Activated B cell treated with CpG ODN at 0.5 μM for 24 hours (primary cell): ENCODE measurements at regions not wholly inside any gene's neighbourhood (a gene's known extent, or its start where the extent isn't known, plus 50 kb on each side); places are given as distances from the start of the nearest gene placed in this dataset.

Experiments
- ATAC-seq: fragments of 200-7000 bp; cut with Tn5 transposase; one replicate; pipeline ENCODE4 v1.10.0; 2021; ENCODE audit warnings: low read depth, mild to moderate bottlenecking, moderate library complexity
- CTCF ChIA-PET: fragments of 350-600 bp; sonication (Branson Sonifier 250); formaldehyde crosslinking; loops from one replicate; lab custom pipeline; 2021; ENCODE audit warnings: antibody characterized with exemption; lab: Charles Lee
- POLR2A ChIA-PET: fragments of 350-600 bp; sonication (Branson Sonifier 250); formaldehyde crosslinking; loops from one replicate; lab custom pipeline; 2021; ENCODE audit warnings: antibody characterized with exemption; lab: Charles Lee
- DNase-seq: peaks from one replicate; pipeline ENCODE4 v3.0.0; 2022
- H3K27ac Mint-ChIP-seq: one replicate; pipeline ENCODE4 v1.8.0; 2020; ENCODE audit warnings: mixed read lengths
- H3K27me3 Mint-ChIP-seq: one replicate; pipeline ENCODE4 v1.8.0; 2021; ENCODE audit warnings: mixed read lengths
- H3K36me3 Mint-ChIP-seq: one replicate; pipeline ENCODE4 v1.8.0; 2021; ENCODE audit warnings: low read depth, mixed read lengths
- H3K4me1 Mint-ChIP-seq: one replicate; pipeline ENCODE4 v1.8.0; 2021; ENCODE audit warnings: mixed read lengths
- H3K4me3 Mint-ChIP-seq: one replicate; pipeline ENCODE4 v1.8.0; 2020; ENCODE audit warnings: mild to moderate bottlenecking, mixed read lengths
- H3K9me3 Mint-ChIP-seq: one replicate; pipeline ENCODE4 v1.8.0; 2020; ENCODE audit warnings: mixed read lengths
- CTCF ChIP-seq: fragments of 200-600 bp; IDR thresholded peaks from one replicate; pipeline ENCODE4 v1.8.0; 2022; ENCODE audit warnings: antibody characterized with exemption, mild to moderate bottlenecking
- intact Hi-C: fragments of 100-400 bp; cut with micrococcal nuclease; formaldehyde crosslinking; loops from one replicate; pipeline ENCODE4 v1.15.1; 2024

- peaks cover 30% of the 10 kb centered on the region for H3K27me3 Mint-ChIP-seq
- TF ChIP-seq CTCF: no peak
- H3K9me3 Mint-ChIP-seq: no peaks in the 10 kb centered on the region
- H3K4me3 Mint-ChIP-seq: no peak overlapping the region
- DNase-seq (no peak), ATAC-seq (no peak)
- no peaks in the 10 kb centered on the region for H3K36me3 Mint-ChIP-seq
- POLR2A ChIA-PET: interaction anchor here (0.6 to 1.2 kb wide), 2 partner anchors 89 to 510 kb away, joined by 3 read pairs; no protein-coding TSS in a partner anchor
- CTCF ChIA-PET: interaction anchor here (1.4 kb wide), 1 partner anchor 36 kb away, joined by 4 read pairs; no protein-coding TSS in a partner anchor
- H3K27ac Mint-ChIP-seq: no peak overlapping the region
- intact Hi-C loops: no loop called here
- peaks cover 16% of the 10 kb centered on the region for H3K4me1 Mint-ChIP-seq
Observed at GRCh38 chr6:14031516-14031915, 86.1 kb upstream of the CD83 start.

GRCh38 chr6:14035071-14035847, 82.3 kb upstream of the CD83 start:
- ChIA-PET POLR2A (interaction anchor here (0.8 kb wide), 1 partner anchor 102 kb away, joined by 3 read pairs; no protein-coding TSS in a partner anchor), CTCF (interaction anchor here (0.7 to 1.6 kb wide), 2 partner anchors 88 to 109 kb away, joined by 3 to 5 read pairs; no protein-coding TSS in a partner anchor)
- no peak for TF ChIP-seq CTCF
- H3K4me1 Mint-ChIP-seq: peaks cover 19% of the 10 kb centered on the region
- H3K27ac Mint-ChIP-seq: no peak overlapping the region
- no peaks in the 10 kb centered on the region for H3K36me3 Mint-ChIP-seq
- no peak for DNase-seq
- H3K4me3 Mint-ChIP-seq: no peak overlapping the region
- peaks cover 16% of the 10 kb centered on the region for H3K27me3 Mint-ChIP-seq
- intact Hi-C loops: no loop called here
- H3K9me3 Mint-ChIP-seq: no peaks in the 10 kb centered on the region
- no peak for ATAC-seq

- Mint-ChIP-seq H3K9me3 (no peaks in the 10 kb centered on the region), H3K36me3 (no peaks in the 10 kb centered on the region), H3K4me3 (no peak overlapping the region), H3K27me3 (peaks cover 16% of the 10 kb centered on the region), H3K27ac (no peak overlapping the region), H3K4me1 (peaks cover 19% of the 10 kb centered on the region)
- intact Hi-C loops: no loop called here
- ChIA-PET POLR2A (interaction anchor here (0.8 kb wide), 1 partner anchor 102 kb away, joined by 3 read pairs; no protein-coding TSS in a partner anchor), CTCF (interaction anchor here (0.7 to 1.6 kb wide), 2 partner anchors 87 to 109 kb away, joined by 3 to 5 read pairs; no protein-coding TSS in a partner anchor)
- TF ChIP-seq CTCF: no peak
- ATAC-seq (no peak), DNase-seq (no peak)
Observed at GRCh38 chr6:14035874-14036273, 81.7 kb upstream of the CD83 start.

GRCh38 chr6:14036911-14037310, 80.7 kb upstream of the CD83 start:
- DNase-seq (no peak), ATAC-seq (no peak)
- TF ChIP-seq CTCF: no peak
- ChIA-PET POLR2A (interaction anchor here (0.5 to 1.2 kb wide), 3 partner anchors 10 to 79 kb away, joined by 3 to 6 read pairs (median 3); no protein-coding TSS in a partner anchor), CTCF (interaction anchor here (1.6 to 2.7 kb wide), 3 partner anchors 10 to 108 kb away, joined by 5 to 11 read pairs (median 7); no protein-coding TSS in a partner anchor)
- Mint-ChIP-seq H3K9me3 (no peaks in the 10 kb centered on the region), H3K27me3 (peaks cover 16% of the 10 kb centered on the region), H3K4me3 (no peak overlapping the region), H3K4me1 (peaks cover 19% of the 10 kb centered on the region), H3K27ac (no peak overlapping the region), H3K36me3 (no peaks in the 10 kb centered on the region)
- intact Hi-C loops: no loop called here
